ENCODE measurements at regions not wholly inside any gene's neighbourhood (a gene's known extent, or its start where the extent isn't known, plus 50 kb on each side); places are given as distances from the start of the nearest gene placed in this dataset.

DNA sequence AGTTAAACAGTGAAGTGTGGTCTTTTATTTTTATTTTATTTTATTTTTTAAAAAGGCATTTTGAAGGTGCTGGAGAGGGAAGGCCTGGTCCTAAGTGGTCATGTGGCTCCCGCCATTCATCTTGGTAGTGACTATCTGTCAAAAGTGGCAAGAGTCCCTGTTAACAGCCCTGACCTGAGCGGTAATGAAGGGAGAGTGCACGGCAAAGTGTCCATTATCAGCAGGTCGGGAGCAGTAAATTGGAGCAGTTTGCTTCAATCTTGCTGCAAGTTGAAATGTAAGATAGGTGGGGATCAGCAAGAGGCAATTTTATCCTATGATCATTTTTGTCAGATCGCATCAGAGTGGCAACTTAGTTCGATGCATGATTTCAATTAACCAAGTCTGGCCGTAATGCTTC lies 227.4 kb upstream of the SP4 start:
- Mint-ChIP-seq H3K9me3 (no peaks in the 10 kb centered on the region), H3K4me1 (no peaks in the 10 kb centered on the region), H3K27me3 (peaks cover 0 to 17% (median 3%) of the 10 kb centered on the region in 5 donors), H3K36me3 (no peaks in the 10 kb centered on the region), H3K4me3 (no peak overlapping the region), H3K27ac (no peak overlapping the region)
- no peak for ATAC-seq
- POLR2A ChIA-PET, result no interaction called here
- no peak for DNase-seq

GRCh38 chr7:21214657-21215056 lies 213.2 kb upstream of the SP4 start:
- Mint-ChIP-seq H3K9me3 (no peaks in the 10 kb centered on the region), H3K4me1 (no peaks in the 10 kb centered on the region), H3K27ac (no peak overlapping the region), H3K4me3 (no peak overlapping the region), H3K36me3 (no peaks in the 10 kb centered on the region), H3K27me3 (peaks cover 9 to 19% (median 14%) of the 10 kb centered on the region in 5 donors)
- ATAC-seq, result no peak
- DNase-seq, result no peak
- POLR2A ChIA-PET, result no interaction called here

GRCh38 chr7:21215307-21215706 lies 212.6 kb upstream of the SP4 start:
- Mint-ChIP-seq H3K9me3 (no peaks in the 10 kb centered on the region), H3K36me3 (no peaks in the 10 kb centered on the region), H3K4me3 (no peak overlapping the region), H3K27me3 (peaks cover 5 to 12% (median 12%) of the 10 kb centered on the region in 5 donors), H3K27ac (no peak overlapping the region), H3K4me1 (no peaks in the 10 kb centered on the region)
- no peak for ATAC-seq
- no peak for DNase-seq
- POLR2A ChIA-PET, result no interaction called here

- peaks cover 0 to 5% (median 2%) of the 10 kb centered on the region in 5 donors for H3K27me3 Mint-ChIP-seq
- DNase-seq, result no peak
- no peaks in the 10 kb centered on the region for H3K9me3 Mint-ChIP-seq
- H3K27ac Mint-ChIP-seq, result no peak overlapping the region
- ATAC-seq, result no peak
- H3K4me3 Mint-ChIP-seq, result no peak overlapping the region
- no peaks in the 10 kb centered on the region for H3K36me3 Mint-ChIP-seq
- POLR2A ChIA-PET, result no interaction called here
- H3K4me1 Mint-ChIP-seq, result no peaks in the 10 kb centered on the region
Measured at GRCh38 chr7:21217365-21217764, 210.5 kb upstream of the SP4 start.

GRCh38 chr7:21218155-21218554 lies 209.7 kb upstream of the SP4 start:
- no peak for ATAC-seq

DNA sequence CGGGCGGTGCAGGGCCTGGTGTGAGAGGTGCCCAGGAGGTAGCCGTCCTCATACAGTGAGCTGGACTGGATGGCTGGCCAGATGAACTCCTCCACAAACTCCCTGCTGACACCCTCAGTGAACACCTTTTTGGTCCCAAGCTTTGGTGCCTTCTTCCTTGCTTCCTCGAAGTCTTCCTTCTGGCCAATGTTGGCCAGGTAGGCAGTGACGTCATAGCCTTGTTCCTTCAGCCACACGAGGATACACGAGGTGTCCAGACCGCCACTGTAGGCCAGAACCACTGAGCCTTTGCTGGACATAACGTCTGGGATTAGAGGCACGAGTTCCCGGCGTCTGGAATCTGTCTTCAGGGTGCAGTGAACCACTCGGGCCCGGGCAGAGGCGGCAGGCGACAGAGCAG lies 206.8 kb upstream of the SP4 start:
- ATAC-seq, result no peak
- no peak overlapping the region for H3K27ac Mint-ChIP-seq

More at GRCh38 chr7:21218155-21218554, 209.7 kb upstream of the SP4 start:
- Mint-ChIP-seq H3K4me1 (no peaks in the 10 kb centered on the region), H3K9me3 (no peaks in the 10 kb centered on the region), H3K27ac (no peak overlapping the region), H3K36me3 (no peaks in the 10 kb centered on the region), H3K27me3 (peaks cover 0 to 5% (median 3%) of the 10 kb centered on the region in 5 donors), H3K4me3 (no peak overlapping the region)
- POLR2A ChIA-PET, result no interaction called here
- no peak for DNase-seq

GRCh38 chr7:21238400-21239116 lies 189.3 kb upstream of the SP4 start:
- no peaks in the 10 kb centered on the region for H3K36me3 Mint-ChIP-seq
- POLR2A ChIA-PET, result no interaction called here
- ATAC-seq (no peak), DNase-seq (no peak)
- no peak overlapping the region for H3K27ac Mint-ChIP-seq
- peaks cover 0 to 2% (median 0%) of the 10 kb centered on the region in 9 donors for H3K9me3 Mint-ChIP-seq
- no peaks in the 10 kb centered on the region for H3K4me1 Mint-ChIP-seq
- H3K4me3 Mint-ChIP-seq, result no peak overlapping the region
- peaks cover 19 to 44% (median 25%) of the 10 kb centered on the region in 5 donors for H3K27me3 Mint-ChIP-seq

More for the DNA sequence above, 206.8 kb upstream of the SP4 start:
- POLR2A ChIA-PET, result no interaction called here
- H3K4me1 Mint-ChIP-seq, result no peaks in the 10 kb centered on the region
- H3K27me3 Mint-ChIP-seq, result peaks cover under 1 to 8% (median 5%) of the 10 kb centered on the region in 5 donors
- DNase-seq, result no peak
- no peak overlapping the region for H3K4me3 Mint-ChIP-seq
- no peaks in the 10 kb centered on the region for H3K36me3 Mint-ChIP-seq
- H3K9me3 Mint-ChIP-seq, result no peaks in the 10 kb centered on the region

DNA sequence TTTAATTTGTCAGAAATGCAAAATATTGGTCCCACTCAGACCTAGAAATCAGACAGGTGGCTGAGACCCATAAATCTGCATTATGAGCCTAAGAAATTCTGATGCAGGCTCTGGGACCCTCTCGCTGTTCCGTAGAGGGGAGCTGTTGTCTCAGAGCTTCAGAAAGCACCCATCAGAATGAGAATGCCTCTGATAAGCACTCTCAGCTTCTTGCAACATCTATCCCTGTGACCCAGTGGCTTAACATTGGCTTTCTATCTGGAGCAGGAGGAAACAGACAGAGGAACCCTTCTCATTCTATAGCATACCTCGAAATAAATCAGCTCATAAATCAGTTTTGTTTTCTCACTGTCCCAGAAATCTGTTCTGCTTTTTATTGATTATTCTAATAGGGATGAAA lies 184.6 kb upstream of the SP4 start:
- no peak for DNase-seq
- Mint-ChIP-seq H3K36me3 (no peaks in the 10 kb centered on the region), H3K4me1 (no peaks in the 10 kb centered on the region), H3K9me3 (no peaks in the 10 kb centered on the region), H3K27me3 (peaks cover 17 to 41% (median 26%) of the 10 kb centered on the region in 5 donors), H3K4me3 (no peak overlapping the region), H3K27ac (no peak overlapping the region)
- no peak for ATAC-seq
- POLR2A ChIA-PET, result no interaction called here

GRCh38 chr7:21251151-21251800 lies 176.6 kb upstream of the SP4 start:
- Mint-ChIP-seq H3K4me3 (no peak overlapping the region), H3K27me3 (peaks cover 22 to 78% (median 48%) of the 10 kb centered on the region in 5 donors), H3K9me3 (no peaks in the 10 kb centered on the region), H3K27ac (no peak overlapping the region), H3K4me1 (peaks cover 0 to 5% (median 2%) of the 10 kb centered on the region in 4 donors), H3K36me3 (no peaks in the 10 kb centered on the region)
- POLR2A ChIA-PET, result no interaction called here
- DNase-seq, result no peak
- no peak for ATAC-seq

DNA sequence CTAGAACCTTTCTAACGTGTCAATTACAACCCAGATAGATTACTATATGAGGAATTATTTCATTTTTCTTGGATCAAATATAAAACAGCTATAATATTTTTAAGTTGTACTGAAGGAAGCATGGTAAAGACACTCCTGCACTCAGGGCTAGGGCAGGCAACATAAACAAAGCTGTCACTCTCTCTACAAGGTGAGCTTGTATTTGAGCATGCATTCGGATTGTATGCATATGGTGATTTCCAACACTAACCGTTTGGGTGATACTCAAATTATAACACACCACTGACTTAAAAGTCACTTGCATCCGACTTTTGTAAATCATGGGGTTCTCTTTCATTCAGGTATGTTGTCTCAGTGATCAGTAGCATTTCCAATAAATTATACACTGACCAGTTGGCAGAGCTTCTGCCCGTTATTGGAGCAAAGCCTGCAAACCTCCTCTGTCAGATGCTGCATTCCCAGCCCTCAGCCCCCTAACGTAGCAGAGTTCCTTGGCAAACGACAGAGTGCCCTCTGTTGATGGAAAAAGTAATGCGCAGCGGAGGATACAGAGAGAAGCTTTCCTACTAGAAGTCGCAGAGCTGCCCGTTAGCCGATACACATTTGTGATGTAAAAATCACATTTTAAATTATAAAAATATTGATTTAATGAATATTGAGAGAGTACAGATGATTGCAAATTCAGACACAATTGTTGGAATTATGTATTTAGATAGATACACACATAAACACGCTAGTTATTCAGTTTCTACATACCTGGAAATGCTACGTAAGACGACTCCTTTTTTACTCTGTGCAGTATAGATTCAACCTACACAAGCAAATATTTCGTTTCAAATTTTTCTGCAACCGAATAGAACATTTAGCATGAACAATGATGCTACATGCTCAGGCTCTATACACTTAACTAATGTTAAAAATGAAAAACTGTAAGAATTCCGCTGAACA lies 173.9 kb upstream of the SP4 start:
- no peaks in the 10 kb centered on the region for H3K9me3 Mint-ChIP-seq
- POLR2A ChIA-PET, result interaction anchor here (0.8 kb wide), 1 partner anchor 9 kb away, joined by 3 read pairs; no protein-coding TSS in a partner anchor
- H3K4me1 Mint-ChIP-seq, result peaks cover 0 to 5% (median 2%) of the 10 kb centered on the region in 4 donors
- H3K36me3 Mint-ChIP-seq, result no peaks in the 10 kb centered on the region
- ATAC-seq (peak; percentile 78 to 87), DNase-seq (peak in 8 of 10 donors; percentile 7 to 65 (median 22))
- peak overlapping the region in 3 of 10 donors; percentile 31 to 58 (median 49) for H3K4me3 Mint-ChIP-seq
- no peak overlapping the region for H3K27ac Mint-ChIP-seq
- H3K27me3 Mint-ChIP-seq, result peaks cover 18 to 64% (median 50%) of the 10 kb centered on the region in 5 donors

DNA sequence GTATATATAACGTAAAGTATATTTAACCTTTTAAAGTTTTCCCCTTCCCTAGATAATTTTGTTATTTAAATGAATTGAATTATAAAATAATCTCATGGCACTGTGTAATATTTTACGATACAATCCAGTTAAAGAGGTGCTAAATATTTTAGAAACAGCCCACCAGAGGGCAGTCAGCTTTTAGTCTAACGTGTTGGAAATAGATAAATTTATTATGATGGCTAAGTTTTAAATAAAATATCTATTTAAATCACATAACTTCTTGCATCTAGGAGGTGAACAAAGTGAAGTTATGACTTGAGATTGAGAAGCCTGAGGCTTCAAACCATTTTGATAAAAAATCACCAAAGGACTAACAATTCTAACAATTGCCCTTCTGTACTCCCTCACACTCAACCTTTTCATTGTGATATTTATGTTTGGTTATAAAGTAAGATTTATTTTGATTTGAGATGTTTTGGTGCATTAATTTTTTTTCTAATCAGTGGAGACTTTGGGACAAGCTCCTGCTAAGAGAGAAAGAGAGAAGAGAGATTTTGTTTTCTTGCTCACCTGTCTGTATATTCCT lies 171.5 kb upstream of the SP4 start:
- Mint-ChIP-seq H3K4me3 (no peak overlapping the region), H3K4me1 (peaks cover 1 to 7% (median 2%) of the 10 kb centered on the region in 4 donors), H3K27me3 (peaks cover 13 to 45% (median 40%) of the 10 kb centered on the region in 5 donors), H3K27ac (no peak overlapping the region), H3K36me3 (no peaks in the 10 kb centered on the region), H3K9me3 (no peaks in the 10 kb centered on the region)
- ATAC-seq, result no peak
- peak in 5 of 10 donors; percentile 5 to 34 (median 23) for DNase-seq
- POLR2A ChIA-PET, result no interaction called here

- Mint-ChIP-seq H3K36me3 (no peaks in the 10 kb centered on the region), H3K4me3 (no peak overlapping the region), H3K27me3 (peaks cover 0 to 5% (median 4%) of the 10 kb centered on the region in 5 donors), H3K27ac (peak overlapping the region in 1 of 10 donors; percentile 25), H3K9me3 (no peaks in the 10 kb centered on the region), H3K4me1 (peaks cover 0 to 12% (median 10%) of the 10 kb centered on the region in 4 donors)
- ATAC-seq, result no peak
- no peak for DNase-seq
- POLR2A ChIA-PET, result interaction anchor here (0.7 kb wide), 1 partner anchor 640 kb away, joined by 7 read pairs; no protein-coding TSS in a partner anchor
Measured at GRCh38 chr7:21260939-21261338, 166.9 kb upstream of the SP4 start.
